ENCODE measurements at regions not wholly inside any gene's neighbourhood (a gene's known extent, or its start where the extent isn't known, plus 50 kb on each side); places are given as distances from the start of the nearest gene placed in this dataset.

GRCh38 chr20:40230486-40230885 is 458.6 kb downstream of the MAFB start:
- H3K36me3 ChIP-seq (ENCODE audit: low read depth, low read length) = no peaks in the 10 kb centered on the region
- H2AFZ ChIP-seq (ENCODE audit: low read length) = no peak overlapping the region
- H3K4me1 ChIP-seq (ENCODE audit: insufficient read depth, low read length) = no peaks in the 10 kb centered on the region
- CTCF ChIA-PET = no interaction called here
- ATAC-seq = no peak
- no peaks in the 10 kb centered on the region for H3K9me2 ChIP-seq (replicated peaks; ENCODE audit: low read length)
- no peak overlapping the region for H3K27ac ChIP-seq (ENCODE audit: low read length)
- DNase-seq = no peak
- intact Hi-C loops (cut with micrococcal nuclease) = no loop called here
- H4K20me1 ChIP-seq (ENCODE audit: low read length) = no peaks in the 10 kb centered on the region
- H3K4me2 ChIP-seq (ENCODE audit: low read length) = no peak overlapping the region
- POLR2A ChIA-PET (ENCODE audit: unreplicated experiment) = no interaction called here
- TF ChIP-seq EZH2 (IDR thresholded peaks at IDR 0.05; ENCODE audit: low read length, unreplicated experiment) (no peak), CTCF (conservative IDR thresholded peaks at IDR 0.05; ENCODE audit: low read depth, low read length) (no peak), EZH2phosphoT487 (IDR thresholded peaks at IDR 0.05; ENCODE audit: borderline replicate concordance, low read length) (no peak)
- BruUV-seq (replicated peaks) = no TSS peak
- H3K9ac ChIP-seq (ENCODE audit: low read length) = no peak overlapping the region
- no peaks in the 10 kb centered on the region for H3F3A ChIP-seq (ENCODE audit: low read length, unreplicated experiment)
- H3K27me3 ChIP-seq (ENCODE audit: low read length) = no peaks in the 10 kb centered on the region
- no peaks in the 10 kb centered on the region for H3K79me2 ChIP-seq (ENCODE audit: low read length)
- no peaks in the 10 kb centered on the region; the same call in 1 of the 2 replicates for H3K9me3 ChIP-seq (ENCODE audit: low read length)
- no peak overlapping the region for H3K4me3 ChIP-seq (ENCODE audit: low read length)

GRCh38 chr20:40225596-40225995 is 463.4 kb downstream of the MAFB start:
- no peaks in the 10 kb centered on the region for H3F3A ChIP-seq (ENCODE audit: low read length, unreplicated experiment)
- no peak for DNase-seq
- no peaks in the 10 kb centered on the region for H3K9me2 ChIP-seq (replicated peaks; ENCODE audit: low read length)
- H3K36me3 ChIP-seq (ENCODE audit: low read depth, low read length) = no peaks in the 10 kb centered on the region
- no peak overlapping the region for H3K4me3 ChIP-seq (ENCODE audit: low read length)
- H3K27me3 ChIP-seq (ENCODE audit: low read length) = no peaks in the 10 kb centered on the region
- H3K9ac ChIP-seq (ENCODE audit: low read length) = no peak overlapping the region
- 0 out of 2 replicates have a peak, but pooled peaks cover 5% of the 10 kb centered on the region for H3K9me3 ChIP-seq (ENCODE audit: low read length)
- ChIA-PET CTCF (no interaction called here), POLR2A (ENCODE audit: unreplicated experiment) (no interaction called here)
- H3K4me1 ChIP-seq (ENCODE audit: insufficient read depth, low read length) = no peaks in the 10 kb centered on the region
- intact Hi-C loops (cut with micrococcal nuclease) = no loop called here
- no peak for TF ChIP-seq EZH2 (IDR thresholded peaks at IDR 0.05; ENCODE audit: low read length, unreplicated experiment)
- no peak for TF ChIP-seq CTCF (conservative IDR thresholded peaks at IDR 0.05; ENCODE audit: low read depth, low read length)
- TF ChIP-seq EZH2phosphoT487 (IDR thresholded peaks at IDR 0.05; ENCODE audit: borderline replicate concordance, low read length) = no peak
- BruUV-seq (replicated peaks) = no TSS peak
- ATAC-seq = no peak
- H3K4me2 ChIP-seq (ENCODE audit: low read length) = no peak overlapping the region
- H3K79me2 ChIP-seq (ENCODE audit: low read length) = no peaks in the 10 kb centered on the region
- H4K20me1 ChIP-seq (ENCODE audit: low read length) = no peaks in the 10 kb centered on the region
- no peak overlapping the region for H3K27ac ChIP-seq (ENCODE audit: low read length)
- no peak overlapping the region for H2AFZ ChIP-seq (ENCODE audit: low read length)

GRCh38 chr20:40223810-40224209 is 465.2 kb downstream of the MAFB start:
- H3K4me3 ChIP-seq (ENCODE audit: low read length) = no peak overlapping the region
- no peaks in the 10 kb centered on the region for H3K36me3 ChIP-seq (ENCODE audit: low read depth, low read length)
- no peak overlapping the region for H3K4me2 ChIP-seq (ENCODE audit: low read length)
- H3F3A ChIP-seq (ENCODE audit: low read length, unreplicated experiment) = no peaks in the 10 kb centered on the region
- POLR2A ChIA-PET (ENCODE audit: unreplicated experiment) = no interaction called here
- ATAC-seq (no peak), DNase-seq (no peak)
- H3K9ac ChIP-seq (ENCODE audit: low read length) = no peak overlapping the region
- BruUV-seq (replicated peaks) = no TSS peak
- 0 out of 2 replicates have a peak, but pooled peaks cover 5% of the 10 kb centered on the region for H3K9me3 ChIP-seq (ENCODE audit: low read length)
- CTCF ChIA-PET = no interaction called here
- H3K4me1 ChIP-seq (ENCODE audit: insufficient read depth, low read length) = no peaks in the 10 kb centered on the region
- TF ChIP-seq EZH2phosphoT487 (IDR thresholded peaks at IDR 0.05; ENCODE audit: borderline replicate concordance, low read length) = no peak
- no peak for TF ChIP-seq EZH2 (IDR thresholded peaks at IDR 0.05; ENCODE audit: low read length, unreplicated experiment)
- TF ChIP-seq CTCF (conservative IDR thresholded peaks at IDR 0.05; ENCODE audit: low read depth, low read length) = no peak
- H3K9me2 ChIP-seq (replicated peaks; ENCODE audit: low read length) = no peaks in the 10 kb centered on the region
- H3K27me3 ChIP-seq (ENCODE audit: low read length) = no peaks in the 10 kb centered on the region
- intact Hi-C loops (cut with micrococcal nuclease) = no loop called here
- H2AFZ ChIP-seq (ENCODE audit: low read length) = no peak overlapping the region
- H4K20me1 ChIP-seq (ENCODE audit: low read length) = no peaks in the 10 kb centered on the region
- no peak overlapping the region for H3K27ac ChIP-seq (ENCODE audit: low read length)
- no peaks in the 10 kb centered on the region for H3K79me2 ChIP-seq (ENCODE audit: low read length)
